DMS79 treated with DMSO at 0.1 percent for 48 hours (cell line): ENCODE measurements at regions not wholly inside any gene's neighbourhood (a gene's known extent, or its start where the extent isn't known, plus 50 kb on each side); places are given as distances from the start of the nearest gene placed in this dataset.

Experiments
- DNase-seq: peaks from one replicate; lab custom pipeline; 2025; lab: John Stamatoyannopoulos, UW

- no peak for DNase-seq
Measured at GRCh38 chr22:27226666-27227065, 569.3 kb downstream of the MIAT start.

GRCh38 chr22:27228771-27229170, 571.4 kb downstream of the MIAT start:
- no peak for DNase-seq

- no peak for DNase-seq
Measured at GRCh38 chr22:27230189-27230588, 571.4 kb downstream of the MN1 start.

GRCh38 chr22:27231266-27231665, 570.3 kb downstream of the MN1 start:
- no peak for DNase-seq

GRCh38 chr22:27232077-27232476, 569.5 kb downstream of the MN1 start:
- DNase-seq = no peak

- DNase-seq = no peak
Measured at GRCh38 chr22:27237080-27237741, 564.3 kb downstream of the MN1 start.

- DNase-seq = no peak
Measured at GRCh38 chr22:27238935-27239510, 562.5 kb downstream of the MN1 start.

- no peak for DNase-seq
Measured at GRCh38 chr22:27239520-27239919, 562.0 kb downstream of the MN1 start.

- no peak for DNase-seq
Measured at GRCh38 chr22:27240298-27241075, 561.1 kb downstream of the MN1 start.

GRCh38 chr22:27241430-27242321, 559.9 kb downstream of the MN1 start:
- DNase-seq = no peak

- DNase-seq = no peak
Measured at GRCh38 chr22:27242474-27242873, 559.1 kb downstream of the MN1 start.

GRCh38 chr22:27242917-27243589, 558.5 kb downstream of the MN1 start:
- DNase-seq = no peak

- DNase-seq = no peak
Measured at GRCh38 chr22:27244328-27244727, 557.2 kb downstream of the MN1 start.

- DNase-seq = no peak
Measured at GRCh38 chr22:27245056-27245455, 556.5 kb downstream of the MN1 start.

GRCh38 chr22:27246558-27246957, 555.0 kb downstream of the MN1 start:
- DNase-seq = no peak

- no peak for DNase-seq
Measured at GRCh38 chr22:27247701-27248434, 553.7 kb downstream of the MN1 start.

- DNase-seq = no peak
Measured at GRCh38 chr22:27250418-27250817, 551.1 kb downstream of the MN1 start.

- DNase-seq = no peak
Measured at GRCh38 chr22:27250886-27251285, 550.7 kb downstream of the MN1 start.

- no peak for DNase-seq
Measured at GRCh38 chr22:27251563-27251962, 550.0 kb downstream of the MN1 start.

- DNase-seq = no peak
Measured at GRCh38 chr22:27252282-27253049, 549.1 kb downstream of the MN1 start.
